GM03348 (cell line): ENCODE measurements at regions not wholly inside any gene's neighbourhood (a gene's known extent, or its start where the extent isn't known, plus 50 kb on each side); places are given as distances from the start of the nearest gene placed in this dataset.
A peak's percentile ranks its signal among the peaks of the same experiment; 100 is the strongest.

Source experiments
- DNase-seq: peaks from one replicate; pipeline ENCODE4 v3.0.0; 2012; ENCODE audit warnings: low spot score

- no peak for DNase-seq
These were observed 650.8 kb upstream of the KLF12 start for GRCh38 chr13:74784959-74785358.

GRCh38 chr13:74778946-74779345 lies 644.7 kb upstream of the KLF12 start:
- DNase-seq: no peak

- no peak for DNase-seq
These were observed 643.9 kb upstream of the KLF12 start for GRCh38 chr13:74778087-74778486.

- peak; percentile 19 for DNase-seq
These were observed 640.1 kb upstream of the KLF12 start for GRCh38 chr13:74774264-74774663.

- no peak for DNase-seq
These were observed 639.0 kb upstream of the KLF12 start for GRCh38 chr13:74773248-74773647.

GRCh38 chr13:74771964-74772363 lies 637.8 kb upstream of the KLF12 start:
- DNase-seq: peak; percentile 66

GRCh38 chr13:74770361-74770760 lies 636.2 kb upstream of the KLF12 start:
- DNase-seq: peak; percentile 55

GRCh38 chr13:74769333-74769732 lies 635.1 kb upstream of the KLF12 start:
- DNase-seq: no peak

- no peak for DNase-seq
These were observed 634.4 kb upstream of the KLF12 start for GRCh38 chr13:74768521-74769085.

GRCh38 chr13:74767050-74767449 lies 632.8 kb upstream of the KLF12 start:
- DNase-seq: no peak

- DNase-seq: no peak
These were observed 631.8 kb upstream of the KLF12 start for GRCh38 chr13:74765955-74766354.

GRCh38 chr13:74761801-74762757 lies 627.9 kb upstream of the KLF12 start:
- DNase-seq: peak; percentile 68

- no peak for DNase-seq
These were observed 624.0 kb upstream of the KLF12 start for GRCh38 chr13:74758188-74758587.

GRCh38 chr13:74755065-74755464 lies 620.9 kb upstream of the KLF12 start:
- no peak for DNase-seq

GRCh38 chr13:74751739-74752138 lies 617.5 kb upstream of the KLF12 start:
- DNase-seq: no peak

- DNase-seq: no peak
These were observed 613.2 kb upstream of the KLF12 start for GRCh38 chr13:74747186-74747955.

- DNase-seq: no peak
These were observed 609.8 kb upstream of the KLF12 start for GRCh38 chr13:74743992-74744391.

GRCh38 chr13:74741732-74742131 lies 607.5 kb upstream of the KLF12 start:
- no peak for DNase-seq

GRCh38 chr13:74732736-74733385 lies 598.7 kb upstream of the KLF12 start:
- no peak for DNase-seq

- DNase-seq: no peak
These were observed 597.5 kb upstream of the KLF12 start for GRCh38 chr13:74731731-74732130.

GRCh38 chr13:74730556-74731331 lies 596.5 kb upstream of the KLF12 start:
- no peak for DNase-seq
